ENCODE measurements at regions not wholly inside any gene's neighbourhood (a gene's known extent, or its start where the extent isn't known, plus 50 kb on each side); places are given as distances from the start of the nearest gene placed in this dataset.
A peak's percentile ranks its signal among the peaks of the same experiment; 100 is the strongest.

DNA sequence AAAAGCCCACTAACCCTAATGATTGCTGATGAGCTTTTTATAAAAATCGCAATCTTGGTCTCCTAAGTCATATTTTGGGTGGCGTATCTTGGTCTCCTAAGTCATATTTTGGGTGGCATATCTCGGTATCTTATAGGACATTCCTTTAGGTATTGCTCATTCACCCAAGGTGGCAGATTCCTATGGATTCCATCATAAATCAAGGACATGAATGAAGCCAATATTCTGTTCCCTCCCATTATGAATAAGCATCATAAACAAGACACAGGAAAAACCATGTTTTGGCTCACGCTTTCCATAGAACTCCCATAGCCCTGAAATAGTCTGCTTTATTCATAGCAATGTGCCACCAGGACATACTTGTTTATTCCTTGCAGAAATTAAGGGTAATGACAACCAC lies 95.0 kb upstream of the CD99 start:
- no peak for DNase-seq (ENCODE audit: low read depth)

GRCh38 chrX:2595258-2595657 lies 94.5 kb upstream of the DHRSX start:
- TF ChIP-seq CTCF (conservative IDR thresholded peaks at IDR 0.05; ENCODE audit: low read length): no peak
- DNase-seq (ENCODE audit: low read depth): peak; percentile 86
- no peak overlapping the region for H3K4me3 ChIP-seq (ENCODE audit: low read length)

More for the DNA sequence above, 95.0 kb upstream of the CD99 start:
- H3K4me3 ChIP-seq (ENCODE audit: low read length): no peak overlapping the region
- TF ChIP-seq CTCF (conservative IDR thresholded peaks at IDR 0.05; ENCODE audit: low read length): no peak

- H3K4me3 ChIP-seq (ENCODE audit: low read length): no peak overlapping the region
- no peak for DNase-seq (ENCODE audit: low read depth)
- no peak for TF ChIP-seq CTCF (conservative IDR thresholded peaks at IDR 0.05; ENCODE audit: low read length)
Observed at GRCh38 chrX:2594491-2594890, 93.7 kb upstream of the DHRSX start.

DNA sequence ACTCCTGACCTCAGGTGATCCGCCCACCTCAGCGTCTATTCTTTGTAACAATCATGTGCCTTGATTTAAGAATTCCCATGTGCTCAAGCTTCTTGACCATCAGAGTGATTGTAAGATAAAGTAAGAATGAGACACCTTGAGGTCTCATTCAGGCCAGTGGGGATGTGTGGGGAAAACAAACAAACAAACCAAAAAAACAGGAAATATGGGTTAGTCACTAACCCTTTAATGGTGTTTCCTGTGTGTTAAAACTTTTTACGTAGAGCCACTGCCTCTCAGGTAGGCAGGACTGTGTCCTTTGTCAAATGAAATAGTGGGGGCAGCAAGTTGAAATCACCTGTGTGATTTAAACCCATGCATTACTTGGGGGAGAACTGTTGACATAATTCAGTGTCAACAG lies 91.5 kb upstream of the DHRSX start:
- DNase-seq (ENCODE audit: low read depth): no peak
- H3K4me3 ChIP-seq (ENCODE audit: low read length): no peak overlapping the region
- TF ChIP-seq CTCF (conservative IDR thresholded peaks at IDR 0.05; ENCODE audit: low read length): no peak

DNA sequence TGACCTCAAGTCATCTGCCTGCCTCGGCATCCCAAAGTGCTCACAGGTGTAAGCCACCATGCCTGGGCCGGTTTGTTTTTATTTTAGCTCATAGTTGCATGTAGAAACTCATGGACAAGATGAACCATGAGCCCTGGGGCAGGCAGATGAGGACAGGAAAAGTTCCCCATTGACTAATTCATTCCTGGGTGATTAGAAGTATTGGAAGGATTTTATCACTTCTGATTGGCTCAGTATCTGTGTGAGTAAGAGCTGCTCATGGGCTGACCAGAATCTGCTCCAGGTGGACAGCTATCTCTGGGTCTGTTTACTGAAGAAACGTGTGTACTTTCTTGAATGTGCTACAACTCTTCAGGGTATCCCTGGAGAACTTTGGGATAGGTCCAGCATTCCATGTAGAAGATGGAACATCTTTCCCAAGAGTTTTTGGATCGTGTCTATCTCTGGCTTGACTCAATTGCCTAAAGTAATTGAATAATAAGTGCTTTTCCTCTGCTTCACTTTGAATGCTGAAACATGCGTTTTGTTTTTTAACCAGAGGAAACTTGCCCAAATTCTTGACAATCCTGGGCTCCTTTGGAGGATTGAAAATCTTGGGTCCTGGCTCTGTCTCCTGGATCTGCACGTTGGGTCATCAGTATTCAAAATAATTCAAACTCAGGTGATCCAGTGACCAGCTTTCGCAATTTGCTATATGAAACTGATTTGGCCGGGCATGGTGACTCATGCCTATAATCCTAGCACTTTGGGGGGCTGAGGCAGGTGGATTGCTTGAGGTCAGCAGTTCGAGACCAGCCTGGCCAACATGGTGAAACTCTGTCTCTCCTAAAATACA lies 88.6 kb upstream of the DHRSX start:
- DNase-seq (ENCODE audit: low read depth): peak; percentile 66
- TF ChIP-seq CTCF (conservative IDR thresholded peaks at IDR 0.05; ENCODE audit: low read length): no peak
- H3K4me3 ChIP-seq (ENCODE audit: low read length): no peak overlapping the region

- H3K4me3 ChIP-seq (ENCODE audit: low read length): no peak overlapping the region
- no peak for DNase-seq (ENCODE audit: low read depth)
- no peak for TF ChIP-seq CTCF (conservative IDR thresholded peaks at IDR 0.05; ENCODE audit: low read length)
Observed at GRCh38 chrX:2588049-2588448, 87.3 kb upstream of the DHRSX start.

- no peak for DNase-seq (ENCODE audit: low read depth)
- no peak overlapping the region for H3K4me3 ChIP-seq (ENCODE audit: low read length)
- no peak for TF ChIP-seq CTCF (conservative IDR thresholded peaks at IDR 0.05; ENCODE audit: low read length)
Observed at GRCh38 chrX:2587146-2587545, 86.4 kb upstream of the DHRSX start.
